ENCODE measurements at regions not wholly inside any gene's neighbourhood (a gene's known extent, or its start where the extent isn't known, plus 50 kb on each side); places are given as distances from the start of the nearest gene placed in this dataset.
A peak's percentile ranks its signal among the peaks of the same experiment; 100 is the strongest.

- Histone ChIP-seq H3K9me3 (no peaks in the 10 kb centered on the region), H3K27ac (no peak overlapping the region), H3K4me1 (peaks cover 0 to 9% (median 0%) of the 10 kb centered on the region in 3 donors), H3K36me3 (no peaks in the 10 kb centered on the region), H3K27me3 (no peaks in the 10 kb centered on the region), H3K4me3 (no peak overlapping the region)
- no peak for TF ChIP-seq EP300 (IDR thresholded peaks at IDR 0.05)
- TF ChIP-seq CTCF (IDR thresholded peaks at IDR 0.05): no peak
- no peak for TF ChIP-seq POLR2A (IDR thresholded peaks at IDR 0.05)
- no peak for TF ChIP-seq POLR2AphosphoS5 (IDR thresholded peaks at IDR 0.05)
- ATAC-seq: no peak
- WGBS, 2 donors (ENCODE audit: low coverage in 1 of 2): 38% methylated on average over 4 of the region's 4 CpGs; no CpG with 5 or more reads in 1 of the 2 donors
These were observed 51.9 kb upstream of the JAK2 start for GRCh38 chr9:4933177-4933576.

GRCh38 chr9:4933861-4934260 lies 51.2 kb upstream of the JAK2 start:
- TF ChIP-seq EP300 (IDR thresholded peaks at IDR 0.05): no peak
- TF ChIP-seq CTCF (IDR thresholded peaks at IDR 0.05): no peak
- Histone ChIP-seq H3K27ac (no peak overlapping the region), H3K9me3 (no peaks in the 10 kb centered on the region), H3K4me3 (no peak overlapping the region), H3K36me3 (no peaks in the 10 kb centered on the region), H3K4me1 (peaks cover 0 to 9% (median 0%) of the 10 kb centered on the region in 3 donors), H3K27me3 (no peaks in the 10 kb centered on the region)
- WGBS, 2 donors (ENCODE audit: low coverage in 1 of 2): 100% methylated on average over 2 of the region's 2 CpGs; no CpG with 5 or more reads in 1 of the 2 donors
- no peak for ATAC-seq

DNA sequence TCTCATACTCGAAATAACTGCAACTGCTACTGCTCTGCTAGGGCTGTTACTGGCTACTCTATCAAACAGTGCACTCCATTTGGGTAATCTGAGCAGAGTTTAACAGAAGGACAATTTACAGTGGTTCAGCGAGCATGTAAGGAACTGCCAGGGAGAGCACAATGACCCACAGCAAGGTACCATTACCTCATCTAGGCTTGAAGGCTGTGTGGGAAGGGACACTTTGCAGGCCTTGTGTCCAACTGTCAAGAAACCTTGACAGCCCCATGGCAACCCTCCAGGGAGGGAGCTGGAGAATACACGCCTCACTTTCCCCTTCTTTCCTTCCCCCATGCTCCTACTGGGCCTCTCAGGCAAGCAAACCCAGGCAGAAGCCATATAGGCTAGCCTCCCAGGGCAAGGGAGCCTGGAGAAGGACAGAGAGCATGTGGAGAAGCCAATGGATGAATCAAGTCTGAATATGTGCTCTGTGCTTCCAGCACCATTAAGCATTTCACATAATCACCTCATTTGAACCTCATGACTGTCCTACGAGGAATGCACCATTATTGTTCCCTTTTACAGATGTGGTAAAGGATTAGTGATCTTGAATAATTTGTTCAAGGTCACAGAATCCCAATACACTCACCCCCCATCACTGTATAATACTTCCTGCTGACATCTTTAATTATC lies 49.9 kb upstream of the JAK2 start:
- TF ChIP-seq CTCF (IDR thresholded peaks at IDR 0.05) (no peak), EP300 (IDR thresholded peaks at IDR 0.05) (no peak), POLR2A (IDR thresholded peaks at IDR 0.05) (no peak), POLR2AphosphoS5 (IDR thresholded peaks at IDR 0.05) (no peak)
- 53 to 56% methylated on average over 2 to 3 of the region's 4 CpGs for WGBS, 2 donors (ENCODE audit: low coverage in 1 of 2)
- Histone ChIP-seq H3K27me3 (no peaks in the 10 kb centered on the region), H3K9me3 (no peaks in the 10 kb centered on the region), H3K4me1 (peaks cover 0 to 9% (median 0%) of the 10 kb centered on the region in 3 donors), H3K27ac (no peak overlapping the region), H3K36me3 (no peaks in the 10 kb centered on the region), H3K4me3 (no peak overlapping the region)
- peak; percentile 5 for ATAC-seq
